Tibial nerve (tissue), 3 donors: ENCODE measurements at regions not wholly inside any gene's neighbourhood (a gene's known extent, or its start where the extent isn't known, plus 50 kb on each side); places are given as distances from the start of the nearest gene placed in this dataset.

Experiments used
- POLR2A ChIP-seq, 2 donors: fragments of 450-650 bp; IDR thresholded peaks; one replicate each; pipeline ENCODE4 v1.6.1; 2017; ENCODE audit warnings: antibody characterized with exemption in 2 of 2, mild to moderate bottlenecking in 2 of 2, moderate library complexity in 2 of 2
- TF ChIP-seq, protein P1 (sequence below), 5 experiments: fragments of 200-600 bp in 3 of 5; fragments of 450-650 bp in 2 of 5; sonication (generic) in 3 of 5; IDR thresholded peaks; one replicate each; pipeline ENCODE4 v1.5.1; 2016 to 2019; ENCODE audit warnings: antibody characterized with exemption in 5 of 5, mild to moderate bottlenecking in 3 of 5, moderate library complexity in 2 of 5

DNA sequence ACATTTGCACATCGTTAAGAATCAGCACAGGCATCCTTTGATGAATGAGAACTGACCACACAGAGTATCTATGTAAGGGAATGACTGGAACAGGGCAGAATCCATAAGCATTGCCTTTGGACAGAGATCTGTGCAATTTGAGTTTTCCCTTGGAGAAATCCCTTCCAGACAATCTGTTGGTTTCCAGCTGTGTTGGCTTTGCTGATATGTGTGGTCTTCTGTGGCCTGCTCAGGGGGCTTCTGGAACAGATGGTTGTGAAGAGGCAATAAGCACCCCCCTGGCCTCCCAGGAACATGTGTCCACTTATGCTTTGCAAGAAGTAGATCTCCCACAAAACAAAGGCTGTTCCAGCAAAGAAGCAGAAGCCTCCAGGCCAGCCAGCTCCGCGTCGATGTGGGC lies 111.4 kb upstream of the TMEM132C start:
- TF ChIP-seq, protein P1, sequence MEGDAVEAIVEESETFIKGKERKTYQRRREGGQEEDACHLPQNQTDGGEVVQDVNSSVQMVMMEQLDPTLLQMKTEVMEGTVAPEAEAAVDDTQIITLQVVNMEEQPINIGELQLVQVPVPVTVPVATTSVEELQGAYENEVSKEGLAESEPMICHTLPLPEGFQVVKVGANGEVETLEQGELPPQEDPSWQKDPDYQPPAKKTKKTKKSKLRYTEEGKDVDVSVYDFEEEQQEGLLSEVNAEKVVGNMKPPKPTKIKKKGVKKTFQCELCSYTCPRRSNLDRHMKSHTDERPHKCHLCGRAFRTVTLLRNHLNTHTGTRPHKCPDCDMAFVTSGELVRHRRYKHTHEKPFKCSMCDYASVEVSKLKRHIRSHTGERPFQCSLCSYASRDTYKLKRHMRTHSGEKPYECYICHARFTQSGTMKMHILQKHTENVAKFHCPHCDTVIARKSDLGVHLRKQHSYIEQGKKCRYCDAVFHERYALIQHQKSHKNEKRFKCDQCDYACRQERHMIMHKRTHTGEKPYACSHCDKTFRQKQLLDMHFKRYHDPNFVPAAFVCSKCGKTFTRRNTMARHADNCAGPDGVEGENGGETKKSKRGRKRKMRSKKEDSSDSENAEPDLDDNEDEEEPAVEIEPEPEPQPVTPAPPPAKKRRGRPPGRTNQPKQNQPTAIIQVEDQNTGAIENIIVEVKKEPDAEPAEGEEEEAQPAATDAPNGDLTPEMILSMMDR (IDR thresholded peaks at IDR 0.05) = no peak
- TF ChIP-seq POLR2A (IDR thresholded peaks at IDR 0.05) = no peak
